ENCODE measurements at regions not wholly inside any gene's neighbourhood (a gene's known extent, or its start where the extent isn't known, plus 50 kb on each side); places are given as distances from the start of the nearest gene placed in this dataset.

DNA sequence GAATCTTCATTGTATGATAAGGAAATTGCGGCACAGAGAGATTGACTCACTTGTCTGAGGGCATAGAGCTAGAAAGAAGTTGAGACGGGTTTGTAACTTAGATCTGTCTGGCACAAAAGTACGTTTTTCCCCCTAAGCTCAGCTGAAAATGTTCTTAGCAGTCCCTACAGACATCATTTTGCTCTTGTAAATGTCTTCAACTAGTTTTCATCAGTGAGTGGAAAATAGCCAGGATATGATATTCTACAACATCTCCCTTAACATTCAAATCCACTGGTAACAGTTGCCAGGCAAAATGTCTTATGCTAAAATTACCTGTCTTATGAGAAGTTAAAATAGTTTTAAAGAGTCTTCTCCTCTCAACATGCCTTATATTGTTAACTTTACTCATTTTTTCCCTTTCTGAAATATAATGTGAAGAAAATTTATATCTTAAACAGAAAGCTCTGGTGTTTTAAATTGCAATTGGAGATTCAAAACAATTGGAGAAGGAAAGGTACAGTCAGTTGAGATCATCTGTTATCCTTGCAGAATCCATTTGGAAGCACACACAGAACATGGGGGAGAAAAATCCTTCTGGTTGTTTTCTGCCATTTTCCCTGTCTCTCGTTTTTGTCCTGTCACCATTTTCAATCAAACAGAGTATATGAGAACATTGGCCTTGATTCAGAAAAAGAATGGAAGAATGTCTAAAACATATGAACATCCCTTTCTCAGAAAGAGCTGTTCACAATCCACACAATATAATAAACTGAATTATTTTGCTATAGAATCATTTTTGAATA, 255.0 kb downstream of the TRIB2 start:
- TF ChIP-seq, protein P1, sequence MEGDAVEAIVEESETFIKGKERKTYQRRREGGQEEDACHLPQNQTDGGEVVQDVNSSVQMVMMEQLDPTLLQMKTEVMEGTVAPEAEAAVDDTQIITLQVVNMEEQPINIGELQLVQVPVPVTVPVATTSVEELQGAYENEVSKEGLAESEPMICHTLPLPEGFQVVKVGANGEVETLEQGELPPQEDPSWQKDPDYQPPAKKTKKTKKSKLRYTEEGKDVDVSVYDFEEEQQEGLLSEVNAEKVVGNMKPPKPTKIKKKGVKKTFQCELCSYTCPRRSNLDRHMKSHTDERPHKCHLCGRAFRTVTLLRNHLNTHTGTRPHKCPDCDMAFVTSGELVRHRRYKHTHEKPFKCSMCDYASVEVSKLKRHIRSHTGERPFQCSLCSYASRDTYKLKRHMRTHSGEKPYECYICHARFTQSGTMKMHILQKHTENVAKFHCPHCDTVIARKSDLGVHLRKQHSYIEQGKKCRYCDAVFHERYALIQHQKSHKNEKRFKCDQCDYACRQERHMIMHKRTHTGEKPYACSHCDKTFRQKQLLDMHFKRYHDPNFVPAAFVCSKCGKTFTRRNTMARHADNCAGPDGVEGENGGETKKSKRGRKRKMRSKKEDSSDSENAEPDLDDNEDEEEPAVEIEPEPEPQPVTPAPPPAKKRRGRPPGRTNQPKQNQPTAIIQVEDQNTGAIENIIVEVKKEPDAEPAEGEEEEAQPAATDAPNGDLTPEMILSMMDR (IDR thresholded peaks at IDR 0.05) = no peak
- ATAC-seq (ENCODE audit: low FRiP score) (no peak), DNase-seq (ENCODE audit: low spot score) (no peak)

DNA sequence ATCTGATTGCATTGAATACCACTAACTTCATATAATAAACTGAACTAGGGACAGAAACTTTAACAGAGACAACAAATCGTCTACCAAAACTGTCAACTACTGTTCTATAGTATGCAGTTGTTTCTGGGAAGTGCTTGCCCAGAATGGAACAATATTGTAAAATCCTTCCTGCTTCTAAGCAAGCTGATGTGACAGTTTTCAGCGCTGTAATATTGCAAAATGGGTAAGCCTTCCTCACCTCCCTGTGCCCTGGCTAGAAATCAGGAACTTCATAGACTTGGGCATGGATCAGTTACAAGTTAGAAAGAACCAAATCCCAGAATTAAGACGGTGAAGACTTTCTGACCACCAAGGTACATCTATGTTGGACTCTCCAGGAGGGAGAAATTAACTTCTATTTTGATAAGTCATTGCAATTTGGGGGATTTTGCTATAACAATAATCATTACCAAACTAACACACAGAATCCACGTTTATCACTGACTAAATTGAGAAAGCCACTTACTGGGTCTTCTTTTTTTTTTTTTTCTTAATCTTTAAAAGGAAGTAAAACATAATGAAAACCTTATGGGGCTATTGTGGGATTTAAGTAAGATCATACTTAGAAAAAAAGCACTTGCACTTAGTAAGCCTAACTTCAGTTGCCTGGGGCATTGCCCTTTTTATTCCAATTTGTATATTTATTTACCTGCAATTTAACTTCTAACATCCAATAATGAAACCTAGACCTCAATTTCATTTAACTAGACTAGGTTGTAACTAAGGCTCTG, 261.5 kb downstream of the TRIB2 start:
- ATAC-seq (ENCODE audit: low FRiP score) (no peak), DNase-seq (ENCODE audit: low spot score) (no peak)
- TF ChIP-seq, protein P1 (IDR thresholded peaks at IDR 0.05) = no peak

DNA sequence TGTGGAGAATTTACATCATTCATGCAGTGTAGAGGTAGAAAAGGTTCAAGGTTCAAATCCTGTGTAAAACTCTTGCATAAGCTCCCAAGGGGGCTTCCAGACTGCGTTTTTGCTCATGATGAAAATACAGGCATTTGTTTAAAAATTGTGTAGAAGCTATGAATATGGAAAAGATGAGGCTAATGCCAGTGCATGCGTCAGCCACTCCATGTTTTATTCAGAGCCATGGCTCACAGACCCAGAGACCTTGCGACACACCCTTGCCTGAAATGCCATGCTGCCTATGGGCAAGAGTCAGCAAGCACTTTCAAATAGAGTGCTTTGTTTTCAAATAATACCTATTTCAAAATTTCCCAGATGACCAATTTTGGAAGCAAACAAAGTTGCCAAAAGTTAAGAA, 262.3 kb downstream of the TRIB2 start:
- ATAC-seq (ENCODE audit: low FRiP score) (no peak), DNase-seq (ENCODE audit: low spot score) (no peak)
- TF ChIP-seq, protein P1 (IDR thresholded peaks at IDR 0.05) = no peak

DNA sequence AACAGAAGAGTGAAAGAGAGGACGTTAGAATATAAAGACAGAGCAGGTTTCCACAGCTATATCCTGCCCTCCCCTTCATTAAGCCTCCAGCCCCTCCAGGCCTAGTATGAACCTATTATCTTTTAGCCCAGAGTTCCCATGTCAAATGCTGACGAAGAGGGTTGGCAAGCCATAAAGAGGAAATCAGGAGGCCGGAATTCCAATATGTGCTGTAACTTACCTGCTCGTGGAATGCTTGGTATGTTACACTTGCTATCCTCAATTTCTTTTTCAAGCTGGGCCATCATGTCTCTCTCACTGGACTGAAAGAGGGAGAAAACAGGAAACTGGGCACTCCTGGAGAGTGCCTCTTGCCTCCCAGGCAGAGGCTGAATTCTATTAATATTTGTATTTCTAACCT, 264.1 kb downstream of the TRIB2 start:
- DNase-seq (ENCODE audit: low spot score) = no peak
- TF ChIP-seq, protein P1 (IDR thresholded peaks at IDR 0.05) = no peak
- no peak for ATAC-seq (ENCODE audit: low FRiP score)

DNA sequence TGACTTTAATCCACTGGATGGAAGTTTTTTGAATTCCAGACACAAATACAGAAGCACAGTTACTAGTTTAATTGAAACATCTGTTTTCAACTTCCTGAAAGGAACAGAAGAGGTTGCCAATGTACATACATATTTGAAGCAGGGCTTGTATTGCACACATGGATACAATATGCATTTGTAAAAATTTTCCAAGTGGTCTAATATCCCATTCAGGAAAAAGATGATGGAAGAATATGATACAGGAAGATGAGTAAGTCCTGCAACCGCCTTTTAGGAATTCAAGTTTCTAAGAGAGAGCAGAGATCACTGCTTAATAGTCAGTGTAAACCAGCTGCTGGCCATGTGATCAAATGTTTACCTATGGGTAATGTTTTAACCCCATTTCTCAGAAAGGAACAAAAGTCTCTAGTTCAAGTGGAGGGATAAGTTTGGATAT, 265.4 kb downstream of the TRIB2 start:
- no peak for DNase-seq (ENCODE audit: low spot score)
- TF ChIP-seq, protein P1 (IDR thresholded peaks at IDR 0.05) = no peak
- no peak for ATAC-seq (ENCODE audit: low FRiP score)

DNA sequence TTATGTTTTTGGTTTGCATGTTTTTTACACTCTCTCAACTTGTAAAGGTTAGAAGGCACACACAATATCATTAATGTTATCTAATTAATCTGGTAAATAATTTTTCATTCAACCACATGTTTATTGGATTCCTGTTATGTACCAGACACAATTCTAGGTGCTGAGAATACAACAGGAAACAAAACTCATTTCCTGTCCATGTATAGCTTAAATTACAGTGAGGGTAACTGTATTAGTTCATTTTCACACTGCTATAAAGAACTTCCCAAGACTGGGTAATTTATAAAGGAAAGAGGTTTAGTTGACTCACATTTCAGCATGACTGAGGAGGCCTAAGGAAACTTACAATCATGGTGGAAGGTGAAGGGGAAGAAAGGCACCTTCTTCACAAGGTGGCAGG, 270.5 kb downstream of the TRIB2 start:
- ATAC-seq (ENCODE audit: low FRiP score) (no peak), DNase-seq (ENCODE audit: low spot score) (no peak)
- TF ChIP-seq, protein P1 (IDR thresholded peaks at IDR 0.05) = no peak

Data from omental fat pad (tissue), 3 donors.